ENCODE measurements at regions not wholly inside any gene's neighbourhood (a gene's known extent, or its start where the extent isn't known, plus 50 kb on each side); places are given as distances from the start of the nearest gene placed in this dataset.
"Not testable (repeated sequence)": the region's sequence is repeated elsewhere in the genome, so short reads cannot be mapped to it uniquely, and the experiment has no call there.

- Histone ChIP-seq H3K27ac (no peak overlapping the region), H3K36me3 (no peaks in the 10 kb centered on the region), H3K4me2 (no peak overlapping the region), H3K27me3 (no peaks in the 10 kb centered on the region), H3K4me3 (no peak overlapping the region), H3K4me1 (no peaks in the 10 kb centered on the region), H4K20me1 (no peaks in the 10 kb centered on the region), H3K9ac (no peak overlapping the region), H3K9me3 (peaks cover 27% of the 10 kb centered on the region)
- no peak for TF ChIP-seq Cebpa-rat (IDR thresholded peaks at IDR 0.05)
Observed at GRCh38 chr4:126526335-126526734, 1106.4 kb upstream of the INTU start.

DNA sequence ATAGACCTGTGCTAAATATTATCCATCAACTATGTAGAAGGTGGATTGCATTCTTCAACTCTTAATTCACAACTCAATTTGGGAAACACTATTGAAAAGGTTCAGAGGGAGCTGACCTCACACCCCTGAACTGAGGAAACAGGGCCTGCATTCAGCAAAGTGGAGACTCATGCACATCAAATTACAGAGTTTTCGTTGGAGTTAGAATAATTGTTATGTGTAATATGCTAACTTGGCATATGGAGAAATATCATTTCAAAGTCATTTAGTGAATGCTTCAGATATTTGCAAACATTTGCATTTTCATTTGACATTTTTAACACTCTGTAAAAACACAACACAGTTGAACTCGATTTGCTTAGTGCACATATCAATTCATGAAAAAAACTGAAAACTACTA lies 1102.8 kb upstream of the INTU start:
- Histone ChIP-seq H3K36me3 (no peaks in the 10 kb centered on the region), H3K27me3 (no peaks in the 10 kb centered on the region), H3K4me1 (no peaks in the 10 kb centered on the region), H3K9ac (no peak overlapping the region), H3K4me3 (no peak overlapping the region), H3K27ac (no peak overlapping the region), H3K9me3 (peaks cover 19% of the 10 kb centered on the region), H3K4me2 (no peak overlapping the region), H4K20me1 (no peaks in the 10 kb centered on the region)
- TF ChIP-seq Cebpa-rat (IDR thresholded peaks at IDR 0.05) = no peak

DNA sequence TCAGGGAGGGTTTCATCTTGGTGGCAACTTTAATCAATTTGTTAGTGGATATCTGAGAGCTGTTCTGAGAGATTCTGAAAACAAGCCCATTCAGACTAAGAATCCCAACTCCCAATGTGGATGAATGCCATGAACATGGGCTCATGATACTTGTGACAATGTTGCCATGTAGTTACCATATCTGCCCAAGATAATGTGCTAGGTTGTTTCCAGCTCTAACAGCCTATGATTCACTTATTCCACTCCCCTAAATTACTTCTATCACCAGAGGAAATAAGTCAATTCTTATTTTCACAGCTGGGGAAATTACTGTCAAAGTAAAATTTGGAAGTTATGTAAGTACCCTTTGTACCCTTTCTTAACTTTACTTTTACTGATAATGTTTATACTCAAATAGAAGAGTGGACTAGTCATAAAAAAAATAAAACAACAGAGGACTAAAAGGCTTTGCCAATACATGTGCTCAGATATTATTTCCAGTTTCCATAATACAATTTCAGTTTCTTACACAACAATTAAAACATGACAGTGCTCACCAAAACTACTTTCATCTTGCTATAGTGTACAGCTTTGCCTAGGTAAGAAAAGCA lies 1101.7 kb upstream of the INTU start:
- Histone ChIP-seq H3K4me3 (no peak overlapping the region), H3K4me2 (no peak overlapping the region), H4K20me1 (no peaks in the 10 kb centered on the region), H3K36me3 (no peaks in the 10 kb centered on the region), H3K9me3 (peaks cover 9% of the 10 kb centered on the region), H3K27me3 (no peaks in the 10 kb centered on the region), H3K9ac (no peak overlapping the region), H3K27ac (no peak overlapping the region), H3K4me1 (no peaks in the 10 kb centered on the region)
- no peak for TF ChIP-seq Cebpa-rat (IDR thresholded peaks at IDR 0.05)

GRCh38 chr4:126532527-126532926 lies 1100.2 kb upstream of the INTU start:
- Histone ChIP-seq H3K36me3 (no peaks in the 10 kb centered on the region), H3K27ac (no peak overlapping the region), H4K20me1 (no peaks in the 10 kb centered on the region), H3K27me3 (no peaks in the 10 kb centered on the region), H3K9me3 (no peaks in the 10 kb centered on the region), H3K4me1 (no peaks in the 10 kb centered on the region), H3K4me3 (no peak overlapping the region), H3K9ac (no peak overlapping the region), H3K4me2 (no peak overlapping the region)
- no peak for TF ChIP-seq Cebpa-rat (IDR thresholded peaks at IDR 0.05)

- Histone ChIP-seq H3K4me3 (no peak overlapping the region), H3K9ac (no peak overlapping the region), H3K4me1 (no peaks in the 10 kb centered on the region), H3K9me3 (no peaks in the 10 kb centered on the region), H3K36me3 (no peaks in the 10 kb centered on the region), H3K27me3 (no peaks in the 10 kb centered on the region), H3K27ac (no peak overlapping the region), H3K4me2 (no peak overlapping the region), H4K20me1 (no peaks in the 10 kb centered on the region)
- TF ChIP-seq Cebpa-rat (IDR thresholded peaks at IDR 0.05) = no peak
Observed at GRCh38 chr4:126533146-126533805, 1099.5 kb upstream of the INTU start.

- Histone ChIP-seq H3K27me3 (no peaks in the 10 kb centered on the region), H3K9me3 (no peaks in the 10 kb centered on the region), H3K27ac (no peak overlapping the region), H3K36me3 (no peaks in the 10 kb centered on the region), H4K20me1 (no peaks in the 10 kb centered on the region), H3K4me2 (no peak overlapping the region), H3K4me1 (peaks cover 8% of the 10 kb centered on the region; the same call in 1 of the 2 replicates), H3K4me3 (no peak overlapping the region), H3K9ac (no peak overlapping the region)
- TF ChIP-seq Cebpa-rat (IDR thresholded peaks at IDR 0.05) = no peak
Observed at GRCh38 chr4:126539771-126540170, 1093.0 kb upstream of the INTU start.

- TF ChIP-seq Cebpa-rat (IDR thresholded peaks at IDR 0.05) = no peak
- Histone ChIP-seq H3K4me1 (peaks cover 8% of the 10 kb centered on the region; the same call in 1 of the 2 replicates), H3K36me3 (no peaks in the 10 kb centered on the region), H3K9me3 (no peaks in the 10 kb centered on the region), H3K4me2 (no peak overlapping the region), H3K27ac (no peak overlapping the region), H3K4me3 (no peak overlapping the region), H3K27me3 (no peaks in the 10 kb centered on the region), H4K20me1 (no peaks in the 10 kb centered on the region), H3K9ac (no peak overlapping the region)
Observed at GRCh38 chr4:126541820-126542219, 1090.9 kb upstream of the INTU start.

DNA sequence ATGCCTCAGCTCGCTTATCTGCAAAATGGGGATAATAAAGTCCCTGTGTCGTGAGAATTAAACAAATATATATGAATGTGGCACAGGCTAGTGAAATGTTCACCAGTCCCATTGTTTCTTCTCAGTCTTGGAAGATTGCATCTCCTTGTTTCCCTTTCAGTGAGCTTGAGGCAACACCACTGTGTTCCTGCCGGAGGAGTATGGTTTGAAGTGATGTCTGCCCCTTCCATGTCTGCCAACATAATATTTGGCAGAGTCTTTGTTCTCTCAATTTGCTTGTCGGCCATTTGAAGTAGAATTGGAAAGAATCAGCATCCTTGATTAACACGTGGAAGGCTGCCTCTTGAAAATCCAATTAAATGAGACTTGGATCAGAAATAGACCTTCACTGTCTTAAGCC lies 1088.5 kb upstream of the INTU start:
- Histone ChIP-seq H4K20me1 (no peaks in the 10 kb centered on the region), H3K4me2 (no peak overlapping the region), H3K4me1 (peaks cover 8% of the 10 kb centered on the region; the same call in 1 of the 2 replicates), H3K9ac (no peak overlapping the region), H3K4me3 (no peak overlapping the region), H3K27me3 (no peaks in the 10 kb centered on the region), H3K27ac (no peak overlapping the region), H3K36me3 (no peaks in the 10 kb centered on the region), H3K9me3 (no peaks in the 10 kb centered on the region)
- no peak for TF ChIP-seq Cebpa-rat (IDR thresholded peaks at IDR 0.05)

DNA sequence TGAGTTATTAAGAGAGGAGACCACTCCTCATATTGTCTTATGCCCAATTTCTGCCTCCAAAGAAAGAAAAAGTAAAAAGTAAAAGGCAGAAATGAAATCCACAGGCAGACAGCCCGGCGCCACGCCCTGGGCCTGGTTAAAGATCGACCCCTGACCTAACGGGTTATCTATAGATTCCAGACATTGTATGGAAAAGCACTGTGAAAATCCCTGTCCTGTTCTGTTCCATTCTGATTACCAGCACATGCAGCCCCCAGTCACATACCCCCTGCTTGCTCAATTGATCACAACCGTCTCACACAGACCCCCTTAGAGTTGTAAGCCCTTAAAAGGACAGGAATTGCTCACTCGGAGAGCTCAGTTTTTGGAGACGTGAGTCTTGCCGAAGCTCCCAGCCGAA lies 1086.6 kb upstream of the INTU start:
- H3K9me3 ChIP-seq, H4K20me1 ChIP-seq, H3K4me2 ChIP-seq, H3K36me3 ChIP-seq, H3K9ac ChIP-seq, H3K27ac ChIP-seq, H3K4me1 ChIP-seq, H3K4me3 ChIP-seq, H3K27me3 ChIP-seq: not testable (repeated sequence)

- Histone ChIP-seq H3K27me3 (no peaks in the 10 kb centered on the region), H3K4me3 (no peak overlapping the region)
Observed at GRCh38 chr4:126547352-126547751, 1085.4 kb upstream of the INTU start.

More at GRCh38 chr4:126547352-126547751, 1085.4 kb upstream of the INTU start:
- Histone ChIP-seq H3K9me3 (no peaks in the 10 kb centered on the region), H3K4me2 (no peak overlapping the region), H3K9ac (no peak overlapping the region), H3K27ac (no peak overlapping the region), H4K20me1 (no peaks in the 10 kb centered on the region), H3K4me1 (no peaks in the 10 kb centered on the region), H3K36me3 (no peaks in the 10 kb centered on the region)
- no peak for TF ChIP-seq Cebpa-rat (IDR thresholded peaks at IDR 0.05)

Measured in BLaER1 (cell line).